ENCODE measurements at regions not wholly inside any gene's neighbourhood (a gene's known extent, or its start where the extent isn't known, plus 50 kb on each side); places are given as distances from the start of the nearest gene placed in this dataset.

- Histone ChIP-seq H3K9me3 (no peaks in the 10 kb centered on the region), H3K4me1 (no peaks in the 10 kb centered on the region), H3K4me3 (no peak overlapping the region), H3K27ac (no peak overlapping the region), H3K36me3 (no peaks in the 10 kb centered on the region), H3K27me3 (ENCODE audit: low read depth) (no peaks in the 10 kb centered on the region)
- no peak for DNase-seq
- no peak for ATAC-seq
- TF ChIP-seq, protein P1, sequence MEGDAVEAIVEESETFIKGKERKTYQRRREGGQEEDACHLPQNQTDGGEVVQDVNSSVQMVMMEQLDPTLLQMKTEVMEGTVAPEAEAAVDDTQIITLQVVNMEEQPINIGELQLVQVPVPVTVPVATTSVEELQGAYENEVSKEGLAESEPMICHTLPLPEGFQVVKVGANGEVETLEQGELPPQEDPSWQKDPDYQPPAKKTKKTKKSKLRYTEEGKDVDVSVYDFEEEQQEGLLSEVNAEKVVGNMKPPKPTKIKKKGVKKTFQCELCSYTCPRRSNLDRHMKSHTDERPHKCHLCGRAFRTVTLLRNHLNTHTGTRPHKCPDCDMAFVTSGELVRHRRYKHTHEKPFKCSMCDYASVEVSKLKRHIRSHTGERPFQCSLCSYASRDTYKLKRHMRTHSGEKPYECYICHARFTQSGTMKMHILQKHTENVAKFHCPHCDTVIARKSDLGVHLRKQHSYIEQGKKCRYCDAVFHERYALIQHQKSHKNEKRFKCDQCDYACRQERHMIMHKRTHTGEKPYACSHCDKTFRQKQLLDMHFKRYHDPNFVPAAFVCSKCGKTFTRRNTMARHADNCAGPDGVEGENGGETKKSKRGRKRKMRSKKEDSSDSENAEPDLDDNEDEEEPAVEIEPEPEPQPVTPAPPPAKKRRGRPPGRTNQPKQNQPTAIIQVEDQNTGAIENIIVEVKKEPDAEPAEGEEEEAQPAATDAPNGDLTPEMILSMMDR (IDR thresholded peaks at IDR 0.05): no peak
- intact Hi-C loops (cut with DNase I): no loop called here
Observed at GRCh38 chr14:26866721-26867120, 268.9 kb upstream of the NOVA1 start.

- intact Hi-C loops (cut with DNase I): no loop called here
Observed at GRCh38 chr14:26867171-26867757, 269.4 kb upstream of the NOVA1 start.

DNA sequence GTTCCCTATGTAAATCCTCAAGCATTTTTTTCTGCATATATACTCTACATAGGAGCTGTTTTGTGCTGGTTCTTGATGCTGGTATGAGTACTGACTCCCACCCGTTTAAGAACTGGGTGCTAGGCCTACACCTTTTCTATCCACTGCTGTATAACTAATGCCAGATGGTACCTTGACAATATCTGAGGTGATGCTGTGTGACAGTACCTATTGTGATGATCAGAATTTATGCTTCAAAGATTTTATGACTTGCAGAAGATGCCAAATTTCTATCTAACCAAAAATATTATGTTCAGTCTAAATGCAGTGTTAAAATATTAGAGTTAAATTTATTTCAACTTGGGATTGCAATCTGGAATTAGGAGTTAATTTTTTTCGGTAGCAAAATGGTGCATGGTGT, 272.3 kb upstream of the NOVA1 start:
- Histone ChIP-seq H3K4me1 (no peaks in the 10 kb centered on the region), H3K4me3 (no peak overlapping the region), H3K27ac (no peak overlapping the region), H3K9me3 (no peaks in the 10 kb centered on the region), H3K27me3 (ENCODE audit: low read depth) (no peaks in the 10 kb centered on the region), H3K36me3 (no peaks in the 10 kb centered on the region)
- intact Hi-C loops (cut with DNase I): no loop called here
- DNase-seq (no peak), ATAC-seq (no peak)
- TF ChIP-seq, protein P1 (IDR thresholded peaks at IDR 0.05): no peak

More at GRCh38 chr14:26867171-26867757, 269.4 kb upstream of the NOVA1 start:
- TF ChIP-seq, protein P1 (IDR thresholded peaks at IDR 0.05): no peak
- no peaks in the 10 kb centered on the region for H3K36me3 ChIP-seq
- H3K4me1 ChIP-seq: no peaks in the 10 kb centered on the region
- H3K9me3 ChIP-seq: no peaks in the 10 kb centered on the region
- no peak overlapping the region for H3K4me3 ChIP-seq
- no peak overlapping the region for H3K27ac ChIP-seq
- peak in 1 of 2 donors; percentile 83 for ATAC-seq
- no peaks in the 10 kb centered on the region for H3K27me3 ChIP-seq (ENCODE audit: low read depth)
- no peak for DNase-seq

GRCh38 chr14:26870722-26871617, 273.1 kb upstream of the NOVA1 start:
- H3K36me3 ChIP-seq: no peaks in the 10 kb centered on the region
- no peak overlapping the region for H3K27ac ChIP-seq
- no peak overlapping the region for H3K4me3 ChIP-seq
- TF ChIP-seq, protein P1 (IDR thresholded peaks at IDR 0.05): no peak
- ATAC-seq (no peak), DNase-seq (no peak)
- H3K4me1 ChIP-seq: no peaks in the 10 kb centered on the region
- H3K27me3 ChIP-seq (ENCODE audit: low read depth): no peaks in the 10 kb centered on the region
- intact Hi-C loops (cut with DNase I): no loop called here
- H3K9me3 ChIP-seq: no peaks in the 10 kb centered on the region

DNA sequence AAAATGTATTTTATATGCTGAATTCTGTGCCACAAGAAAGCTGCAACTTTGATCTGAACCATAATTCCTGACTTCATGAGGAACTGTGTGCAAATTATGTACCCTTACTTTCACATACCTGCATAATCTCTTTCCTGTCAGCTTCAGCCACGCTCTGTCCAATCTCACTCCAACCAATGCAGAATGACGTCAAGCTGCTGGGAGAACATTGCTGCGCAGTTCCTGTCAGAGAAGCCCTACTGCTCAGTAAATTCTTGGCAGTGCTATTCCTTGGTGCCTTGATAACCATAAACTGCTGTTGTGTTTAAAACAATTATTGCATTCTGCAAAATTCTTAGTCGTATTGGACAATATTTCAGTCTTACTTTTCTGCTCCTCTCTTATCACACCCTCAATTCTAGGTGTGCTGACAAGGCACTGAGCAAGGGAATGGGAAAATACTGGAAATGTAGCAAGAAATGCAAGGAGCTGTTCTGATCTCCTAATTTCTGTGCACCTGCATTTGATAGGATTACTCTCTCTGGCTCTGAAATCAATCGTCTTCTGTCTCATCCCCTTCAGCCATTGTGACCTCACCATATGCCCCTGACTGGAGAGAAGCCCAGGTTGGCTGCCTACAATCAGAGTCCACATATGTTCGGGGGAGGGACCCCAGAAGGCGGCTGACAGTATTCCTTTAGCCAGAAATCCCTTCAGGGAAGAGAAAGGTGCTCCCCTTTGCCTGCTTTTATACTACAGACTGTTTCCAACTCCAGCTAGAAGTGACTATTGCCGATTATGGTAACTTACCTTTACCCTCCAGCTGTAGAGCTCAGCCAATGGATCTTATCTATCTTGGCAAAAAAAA, 274.9 kb upstream of the NOVA1 start:
- Histone ChIP-seq H3K4me1 (no peaks in the 10 kb centered on the region), H3K27ac (no peak overlapping the region), H3K36me3 (no peaks in the 10 kb centered on the region), H3K4me3 (no peak overlapping the region), H3K9me3 (no peaks in the 10 kb centered on the region), H3K27me3 (ENCODE audit: low read depth) (no peaks in the 10 kb centered on the region)
- ATAC-seq: no peak
- no peak for DNase-seq
- TF ChIP-seq, protein P1 (IDR thresholded peaks at IDR 0.05): no peak
- intact Hi-C loops (cut with DNase I): no loop called here
